ENCODE measurements at regions not wholly inside any gene's neighbourhood (a gene's known extent, or its start where the extent isn't known, plus 50 kb on each side); places are given as distances from the start of the nearest gene placed in this dataset.
A peak's percentile ranks its signal among the peaks of the same experiment; 100 is the strongest.
"Not testable (repeated sequence)": the region's sequence is repeated elsewhere in the genome, so short reads cannot be mapped to it uniquely, and the experiment has no call there.

- Mint-ChIP-seq H3K9me3 (peaks cover 0 to 3% (median 0%) of the 10 kb centered on the region in 7 donors), H3K4me3 (no peak overlapping the region), H3K4me1 (no peaks in the 10 kb centered on the region), H3K27ac (peak overlapping the region in 1 of 6 donors; percentile 16), H3K36me3 (no peaks in the 10 kb centered on the region), H3K27me3 (peaks cover 0 to 9% (median 0%) of the 10 kb centered on the region in 3 donors)
- DNase-seq (no peak), ATAC-seq (ENCODE audit: low read depth in 2 of 2) (no peak)
These were observed 133.3 kb downstream of the ARL4A start for GRCh38 chr7:12820777-12821176.

GRCh38 chr7:12821746-12822145 is 134.3 kb downstream of the ARL4A start:
- no peak for DNase-seq
- no peaks in the 10 kb centered on the region for H3K4me1 Mint-ChIP-seq
- peaks cover 0 to 9% (median 0%) of the 10 kb centered on the region in 3 donors for H3K27me3 Mint-ChIP-seq
- peaks cover 0 to 3% (median 0%) of the 10 kb centered on the region in 7 donors for H3K9me3 Mint-ChIP-seq
- H3K36me3 Mint-ChIP-seq, result no peaks in the 10 kb centered on the region
- peak overlapping the region in 1 of 6 donors; percentile 81 for H3K27ac Mint-ChIP-seq
- H3K4me3 Mint-ChIP-seq, result no peak overlapping the region
- ATAC-seq (ENCODE audit: low read depth in 2 of 2), result no peak

- DNase-seq (no peak), ATAC-seq (ENCODE audit: low read depth in 2 of 2) (no peak)
- H3K9me3 Mint-ChIP-seq, result peaks cover 0 to 3% (median 0%) of the 10 kb centered on the region in 7 donors
- H3K27me3 Mint-ChIP-seq, result no peaks in the 10 kb centered on the region
- no peak overlapping the region for H3K4me3 Mint-ChIP-seq
- no peak overlapping the region for H3K27ac Mint-ChIP-seq
- no peaks in the 10 kb centered on the region for H3K36me3 Mint-ChIP-seq
- H3K4me1 Mint-ChIP-seq, result no peaks in the 10 kb centered on the region
These were observed 138.6 kb downstream of the ARL4A start for GRCh38 chr7:12826079-12826478.

- H3K4me1 Mint-ChIP-seq, result no peaks in the 10 kb centered on the region
- H3K9me3 Mint-ChIP-seq, result peaks cover 0 to 3% (median 0%) of the 10 kb centered on the region in 7 donors
- H3K27me3 Mint-ChIP-seq, result no peaks in the 10 kb centered on the region
- DNase-seq, result no peak
- no peak for ATAC-seq (ENCODE audit: low read depth in 2 of 2)
- no peak overlapping the region for H3K4me3 Mint-ChIP-seq
- no peak overlapping the region for H3K27ac Mint-ChIP-seq
- no peaks in the 10 kb centered on the region for H3K36me3 Mint-ChIP-seq
These were observed 139.9 kb downstream of the ARL4A start for GRCh38 chr7:12827219-12827821.

- H3K4me3 Mint-ChIP-seq, result no peak overlapping the region
- no peak overlapping the region for H3K27ac Mint-ChIP-seq
- peaks cover 2 to 4% of the 10 kb centered on the region in 2 donors for H3K36me3 Mint-ChIP-seq
- H3K9me3 Mint-ChIP-seq, result peaks cover 0 to 3% (median 1%) of the 10 kb centered on the region in 7 donors
- ATAC-seq (ENCODE audit: low read depth in 2 of 2), result no peak
- no peaks in the 10 kb centered on the region for H3K4me1 Mint-ChIP-seq
- no peaks in the 10 kb centered on the region for H3K27me3 Mint-ChIP-seq
- DNase-seq, result no peak
These were observed 140.5 kb downstream of the ARL4A start for GRCh38 chr7:12827920-12828319.

- Mint-ChIP-seq H3K27me3 (no peaks in the 10 kb centered on the region), H3K27ac (no peak overlapping the region), H3K9me3 (peaks cover 0 to 27% (median 15%) of the 10 kb centered on the region in 7 donors), H3K4me3 (no peak overlapping the region), H3K4me1 (no peaks in the 10 kb centered on the region), H3K36me3 (peaks cover 14 to 16% of the 10 kb centered on the region in 2 donors)
- DNase-seq (no peak), ATAC-seq (ENCODE audit: low read depth in 2 of 2) (no peak)
These were observed 143.6 kb downstream of the ARL4A start for GRCh38 chr7:12831024-12831423.

- Mint-ChIP-seq H3K36me3 (peaks cover 14 to 16% of the 10 kb centered on the region in 2 donors), H3K27ac (no peak overlapping the region)
- no peak for ATAC-seq (ENCODE audit: low read depth in 2 of 2)
These were observed 146.4 kb downstream of the ARL4A start for GRCh38 chr7:12833829-12834228.

GRCh38 chr7:12834782-12835181 is 147.3 kb downstream of the ARL4A start:
- DNase-seq (no peak), ATAC-seq (ENCODE audit: low read depth in 2 of 2) (no peak)
- no peak overlapping the region for H3K4me3 Mint-ChIP-seq
- peaks cover 14 to 16% of the 10 kb centered on the region in 2 donors for H3K36me3 Mint-ChIP-seq
- H3K9me3 Mint-ChIP-seq, result peaks cover 0 to 27% (median 15%) of the 10 kb centered on the region in 7 donors
- no peak overlapping the region for H3K27ac Mint-ChIP-seq
- no peaks in the 10 kb centered on the region for H3K4me1 Mint-ChIP-seq
- H3K27me3 Mint-ChIP-seq, result no peaks in the 10 kb centered on the region

More at GRCh38 chr7:12833829-12834228, 146.4 kb downstream of the ARL4A start:
- peaks cover 0 to 27% (median 15%) of the 10 kb centered on the region in 7 donors for H3K9me3 Mint-ChIP-seq
- DNase-seq, result no peak
- H3K27me3 Mint-ChIP-seq, result no peaks in the 10 kb centered on the region
- H3K4me3 Mint-ChIP-seq, result no peak overlapping the region
- no peaks in the 10 kb centered on the region for H3K4me1 Mint-ChIP-seq

GRCh38 chr7:12839508-12840153 is 152.2 kb downstream of the ARL4A start:
- peaks cover 0 to 6% (median 0%) of the 10 kb centered on the region in 3 donors for H3K27me3 Mint-ChIP-seq
- no peak overlapping the region for H3K27ac Mint-ChIP-seq
- no peaks in the 10 kb centered on the region for H3K4me1 Mint-ChIP-seq
- H3K36me3 Mint-ChIP-seq, result peaks cover 5% of the 10 kb centered on the region in 2 donors
- DNase-seq (no peak), ATAC-seq (ENCODE audit: low read depth in 2 of 2) (no peak)
- H3K4me3 Mint-ChIP-seq, result no peak overlapping the region
- H3K9me3 Mint-ChIP-seq, result peaks cover 0 to 22% (median 12%) of the 10 kb centered on the region in 7 donors

GRCh38 chr7:12844732-12845131 is 157.3 kb downstream of the ARL4A start:
- H3K27ac Mint-ChIP-seq; DNase-seq; H3K4me3 Mint-ChIP-seq; H3K4me1 Mint-ChIP-seq; ATAC-seq (ENCODE audit: low read depth in 2 of 2); H3K36me3 Mint-ChIP-seq; H3K27me3 Mint-ChIP-seq: not testable (repeated sequence)
- H3K9me3 Mint-ChIP-seq, result peaks cover 9 to 49% (median 24%) of the 10 kb centered on the region in 7 donors

- Mint-ChIP-seq H3K27ac (no peak overlapping the region), H3K4me1 (no peaks in the 10 kb centered on the region), H3K27me3 (no peaks in the 10 kb centered on the region), H3K36me3 (peaks cover 0 to 8% of the 10 kb centered on the region in 2 donors), H3K4me3 (no peak overlapping the region), H3K9me3 (peaks cover 9 to 42% (median 24%) of the 10 kb centered on the region in 7 donors)
- no peak for ATAC-seq (ENCODE audit: low read depth in 2 of 2)
- no peak for DNase-seq
These were observed 159.6 kb downstream of the ARL4A start for GRCh38 chr7:12847001-12847400.

GRCh38 chr7:12851142-12851541 is 163.7 kb downstream of the ARL4A start:
- no peak overlapping the region for H3K27ac Mint-ChIP-seq
- no peaks in the 10 kb centered on the region for H3K4me1 Mint-ChIP-seq

GRCh38 chr7:12851841-12852240 is 164.4 kb downstream of the ARL4A start:
- ATAC-seq (ENCODE audit: low read depth in 2 of 2) (no peak), DNase-seq (no peak)
- Mint-ChIP-seq H3K27ac (no peak overlapping the region), H3K4me3 (no peak overlapping the region), H3K9me3 (peaks cover 4 to 13% (median 7%) of the 10 kb centered on the region in 7 donors), H3K27me3 (no peaks in the 10 kb centered on the region), H3K36me3 (peaks cover 0 to 5% of the 10 kb centered on the region in 2 donors), H3K4me1 (no peaks in the 10 kb centered on the region)

More at GRCh38 chr7:12851142-12851541, 163.7 kb downstream of the ARL4A start:
- no peaks in the 10 kb centered on the region for H3K27me3 Mint-ChIP-seq
- peaks cover 5 to 19% (median 10%) of the 10 kb centered on the region in 7 donors for H3K9me3 Mint-ChIP-seq
- ATAC-seq (ENCODE audit: low read depth in 2 of 2), result no peak
- peaks cover 0 to 8% of the 10 kb centered on the region in 2 donors for H3K36me3 Mint-ChIP-seq
- no peak overlapping the region for H3K4me3 Mint-ChIP-seq
- no peak for DNase-seq

GRCh38 chr7:12855036-12855435 is 167.6 kb downstream of the ARL4A start:
- no peak overlapping the region for H3K4me3 Mint-ChIP-seq
- ATAC-seq (ENCODE audit: low read depth in 2 of 2), result no peak
- no peaks in the 10 kb centered on the region for H3K9me3 Mint-ChIP-seq
- DNase-seq, result no peak
- no peak overlapping the region for H3K27ac Mint-ChIP-seq
- no peaks in the 10 kb centered on the region for H3K27me3 Mint-ChIP-seq
- no peaks in the 10 kb centered on the region for H3K36me3 Mint-ChIP-seq
- H3K4me1 Mint-ChIP-seq, result no peaks in the 10 kb centered on the region

All from naive B cell (primary cell).